K562 (cell line): ENCODE measurements at regions not wholly inside any gene's neighbourhood (a gene's known extent, or its start where the extent isn't known, plus 50 kb on each side); places are given as distances from the start of the nearest gene placed in this dataset.

Experiments
- ATAC-seq: fragments of 200-7000 bp; cut with Tn5 transposase; 3 replicates; pipeline ENCODE4 v1.9.1; 2020; ENCODE audit warnings: moderate library complexity
- BruUV-seq: library from RNA; stranded (reverse); fragments of 400-500 nt; replicated peaks from 2 replicates; lab custom pipeline; 2021; lab: Mats Ljungman, UMichigan
- CTCF ChIA-PET: fragments of 300-600 bp; formaldehyde crosslinking; extraction: SDS; loops from one replicate; lab custom pipeline; 2021; ENCODE audit warnings: low intra/inter-chr PET ratio; lab: Yijun Ruan, JAX
- POLR2A ChIA-PET: fragments of 300-600, 350-650 bp; sonication (Branson Sonifier 250); formaldehyde crosslinking; extraction: SDS; loops from one replicate; lab custom pipeline; 2021; ENCODE audit warnings: antibody characterized with exemption, inconsistent platforms; lab: Yijun Ruan, JAX
- DNase-seq, 4 experiments: peaks; one replicate each; pipeline versions ENCODE4 v3.0.0 to v3.0.0-alpha.2; 2011 to 2018; ENCODE audit warnings: low spot score in 3 of 4, mixed read lengths in 3 of 4; ENCODE audit errors: extremely low read depth in 1 of 4
- FAIRE-seq: peaks from 2 replicates; lab custom pipeline; 2011; peaks lifted over from hg19 to GRCh38; lab: Jason Lieb, UNC
- H2AFZ ChIP-seq: 2 replicates; pipeline ENCODE4 v1.6.0; 2011; ENCODE audit warnings: low read depth, low read length, control low read depth, inconsistent platforms
- H3K27ac ChIP-seq: fragments of 200-600 bp; 3 replicates; pipeline ENCODE4 v1.8.0; 2011; ENCODE audit warnings: low read depth, mild to moderate bottlenecking, control low read depth, inconsistent platforms, low read length, moderate library complexity, mixed read lengths; ENCODE audit errors: extremely low read depth
- H3K27me3 ChIP-seq, 2 experiments: fragments of 300-600 bp in 1 of 2; 2 replicates in 1 of 2; 3 replicates in 1 of 2; pipeline versions ENCODE4 v1.6.0 to v1.8.0; 2011; ENCODE audit warnings: inconsistent platforms in 2 of 2, low read length in 2 of 2, mild to moderate bottlenecking in 1 of 2, mixed read lengths in 1 of 2, moderate library complexity in 1 of 2; ENCODE audit not compliant: control insufficient read depth in 2 of 2, insufficient read depth in 2 of 2
- H3K36me3 ChIP-seq: fragments of 300-600 bp; 3 replicates; pipeline ENCODE4 v1.8.0; 2011; ENCODE audit warnings: mild to moderate bottlenecking, low read length, inconsistent platforms; ENCODE audit not compliant: control insufficient read depth, insufficient read depth
- H3K4me1 ChIP-seq, 2 experiments: fragments of 200-600 bp in 1 of 2; replicated peaks in 1 of 2; 2 replicates in 1 of 2; 3 replicates in 1 of 2; pipeline versions ENCODE4 v1.5.1 to v1.8.0; 2011; ENCODE audit warnings: inconsistent platforms in 2 of 2, low read length in 2 of 2, mild to moderate bottlenecking in 1 of 2, mixed read lengths in 1 of 2, moderate library complexity in 1 of 2; ENCODE audit not compliant: control insufficient read depth in 2 of 2, insufficient read depth in 2 of 2
- H3K4me2 ChIP-seq: 2 replicates; pipeline ENCODE4 v1.6.1; 2011; ENCODE audit warnings: low read length, control low read depth, inconsistent platforms, mixed read lengths; ENCODE audit not compliant: insufficient read depth
- H3K4me3 ChIP-seq: fragments of 200-600 bp; sonication (generic), shearing (Covaris generic); 2 replicates; pipeline ENCODE4 v1.5.1; 2016; ENCODE audit warnings: control low read depth, inconsistent platforms
- H3K79me2 ChIP-seq: fragments of 200-600 bp; 3 replicates; pipeline ENCODE4 v1.8.0; 2011; ENCODE audit warnings: low read length, inconsistent platforms; ENCODE audit not compliant: control insufficient read depth, insufficient read depth
- H3K9ac ChIP-seq, 2 experiments: 2 replicates each; pipeline versions ENCODE4 v1.6.0 to v1.6.1; 2011; ENCODE audit warnings: low read depth in 2 of 2, low read length in 2 of 2, control low read depth in 1 of 2, inconsistent platforms in 1 of 2, mild to moderate bottlenecking in 1 of 2, mixed read lengths in 1 of 2; ENCODE audit not compliant: insufficient read depth in 1 of 2
- H3K9me1 ChIP-seq: one replicate; pipeline ENCODE4 v1.6.0; 2011; ENCODE audit warnings: inconsistent platforms, mild to moderate bottlenecking, low read length, moderate library complexity; ENCODE audit not compliant: control insufficient read depth, insufficient read depth
- H3K9me3 ChIP-seq: replicated peaks from 2 replicates; pipeline ENCODE4 v1.5.1; 2011; ENCODE audit warnings: low read depth, low read length, inconsistent platforms; ENCODE audit not compliant: control insufficient read depth, insufficient read depth
- H4K20me1 ChIP-seq: replicated peaks from 2 replicates; pipeline ENCODE4 v1.6.1; 2011; ENCODE audit warnings: low read length, inconsistent platforms, mixed read lengths; ENCODE audit not compliant: control insufficient read depth, insufficient read depth
- E2F6 ChIP-seq, 2 experiments: IDR thresholded peaks; 2 replicates each; pipeline ENCODE4 v1.6.1; 2011; ENCODE audit warnings: borderline replicate concordance in 1 of 2, control low read depth in 1 of 2, low read depth in 1 of 2, low read length in 1 of 2, mild to moderate bottlenecking in 1 of 2, mixed read lengths in 1 of 2, moderate library complexity in 1 of 2; ENCODE audit not compliant: insufficient read depth in 1 of 2, insufficient read length in 1 of 2, poor library complexity in 1 of 2, severe bottlenecking in 1 of 2; ENCODE audit errors: extremely low read depth in 1 of 2
- GATA2 ChIP-seq: sonication (generic); formaldehyde crosslinking; IDR thresholded peaks from 2 replicates; pipeline ENCODE4 v1.4.0; 2020; ENCODE audit warnings: mild to moderate bottlenecking, missing genetic modification reagents
- HNRNPUL1 ChIP-seq: fragments of 200-400 bp; formaldehyde crosslinking; IDR thresholded peaks from 2 replicates; pipeline ENCODE4 v1.6.1; 2017; ENCODE audit warnings: low read length
- KLF1 ChIP-seq: fragments of 450-650 bp; IDR thresholded peaks from 2 replicates; pipeline ENCODE4 v1.6.1; 2016; ENCODE audit warnings: missing genetic modification characterization, missing compliant biosample characterization
- MED1 ChIP-seq: sonication (generic); formaldehyde crosslinking; IDR thresholded peaks from 2 replicates; pipeline ENCODE4 v1.8.1; 2023; ENCODE audit warnings: missing genetic modification reagents, borderline replicate concordance
- NFYB ChIP-seq: IDR thresholded peaks from 2 replicates; pipeline ENCODE4 v1.6.1; 2011; ENCODE audit warnings: mild to moderate bottlenecking, moderate library complexity; ENCODE audit not compliant: insufficient read length; ENCODE audit errors: extremely low read depth
- NRF1 ChIP-seq, 2 experiments: fragments of 450-650 bp; IDR thresholded peaks in 1 of 2; conservative IDR thresholded peaks in 1 of 2; 2 replicates each; pipeline ENCODE4 v1.6.1; 2014; ENCODE audit warnings: mild to moderate bottlenecking in 2 of 2
- PTRF ChIP-seq: fragments of 450-650 bp; IDR thresholded peaks from 2 replicates; pipeline ENCODE4 v1.6.1; 2016; ENCODE audit warnings: mild to moderate bottlenecking, missing genetic modification characterization, missing compliant biosample characterization
- RFX1 ChIP-seq: fragments of 450-650 bp; IDR thresholded peaks from 2 replicates; pipeline ENCODE4 v1.6.1; 2016; ENCODE audit warnings: mild to moderate bottlenecking, moderate library complexity
- THRAP3 ChIP-seq: fragments of 450-650 bp; IDR thresholded peaks from 2 replicates; pipeline ENCODE4 v1.6.1; 2016; ENCODE audit warnings: mild to moderate bottlenecking, inconsistent platforms, borderline replicate concordance
- ZBTB43 ChIP-seq: sonication (generic); formaldehyde crosslinking; IDR thresholded peaks from 2 replicates; pipeline ENCODE4 v1.8.0; 2023; ENCODE audit warnings: mild to moderate bottlenecking, missing genetic modification reagents
- ZNF408 ChIP-seq: fragments of 250-450 bp; sonication (Bioruptor Pico); IDR thresholded peaks from 2 replicates; pipeline ENCODE4 v1.4.0; 2020; ENCODE audit warnings: low read depth, mild to moderate bottlenecking, moderate library complexity
- ZNF707 ChIP-seq: fragments of 250-450 bp; sonication (Bioruptor Pico); conservative IDR thresholded peaks from 2 replicates; pipeline ENCODE4 v1.8.0; 2022; ENCODE audit warnings: inconsistent platforms, mild to moderate bottlenecking, moderate library complexity
- ZNF75A ChIP-seq: fragments of 450-650 bp; formaldehyde crosslinking; IDR thresholded peaks from 2 replicates; pipeline ENCODE4 v1.4.0; 2020; ENCODE audit warnings: mild to moderate bottlenecking
- WGBS: fragments of 100-300 bp; shearing (Covaris generic); methylation state at CpG from one replicate; pipeline ENCODE4 v1.1.6; 2016; ENCODE audit warnings: low coverage, mixed read lengths; ENCODE audit not compliant: insufficient coverage; ENCODE audit errors: missing lambda C conversion rate; 5-methylcytosine and 5-hydroxymethylcytosine counted together
- in situ Hi-C: fragments of 300-500 bp; cut with MboI; formaldehyde crosslinking; loops from 4 replicates; pipeline ENCODE4 v1.15.0; 2018; ENCODE audit warnings: inconsistent platforms, mixed read lengths
- intact Hi-C: fragments of 100-400 bp; cut with micrococcal nuclease; formaldehyde crosslinking; loops from 2 replicates; pipeline ENCODE4 v1.14.2; 2022

GRCh38 chr9:115690786-115691496 lies 462.6 kb upstream of the PAPPA start:
- Histone ChIP-seq H3K79me2 (no peaks in the 10 kb centered on the region), H2AFZ (no peak overlapping the region), H3K4me2 (no peak overlapping the region), H3K27ac (no peak overlapping the region), H3K4me1 (no peaks in the 10 kb centered on the region), H3K9ac (no peak overlapping the region), H3K9me1 (no peaks in the 10 kb centered on the region), H3K27me3 (no peaks in the 10 kb centered on the region), H3K36me3 (no peaks in the 10 kb centered on the region)
- 1% methylated on average over 5 of the region's 5 CpGs for WGBS
- intact Hi-C loops: no loop called here
- POLR2A ChIA-PET: no interaction called here
- CTCF ChIA-PET: no interaction called here
- no peak for DNase-seq
- TF ChIP-seq ZBTB43 (CRISPR knock-in tag): no peak
- peak; percentile 30; the same call in 1 of the 2 replicates for TF ChIP-seq ZNF75A (CRISPR knock-in tag)
- TF ChIP-seq, all 486 proteins: peak for 1
- in situ Hi-C loops: no loop called here
- ATAC-seq: no peak
- no peaks in the 10 kb centered on the region for H3K9me3 ChIP-seq
- no peak for FAIRE-seq
- no TSS peak for BruUV-seq
- H3K4me3 ChIP-seq: no peak overlapping the region
- H4K20me1 ChIP-seq: no peaks in the 10 kb centered on the region

- BruUV-seq: no TSS peak
- H3K79me2 ChIP-seq: no peaks in the 10 kb centered on the region
- no peak overlapping the region for H2AFZ ChIP-seq
- H3K27ac ChIP-seq: no peak overlapping the region
- H3K9ac ChIP-seq: no peak overlapping the region
- H3K36me3 ChIP-seq: no peaks in the 10 kb centered on the region
- FAIRE-seq (no peak), DNase-seq (no peak), ATAC-seq (no peak)
- no peak overlapping the region for H3K4me2 ChIP-seq
- H3K9me3 ChIP-seq: no peaks in the 10 kb centered on the region
- H3K27me3 ChIP-seq: no peaks in the 10 kb centered on the region
- no peaks in the 10 kb centered on the region for H3K9me1 ChIP-seq
- intact Hi-C loops: no loop called here
- no peak overlapping the region for H3K4me3 ChIP-seq
- in situ Hi-C loops: no loop called here
- POLR2A ChIA-PET: no interaction called here
- 0% methylated on average over 3 of the region's 3 CpGs for WGBS
- CTCF ChIA-PET: no interaction called here
- no peaks in the 10 kb centered on the region for H3K4me1 ChIP-seq
- no peaks in the 10 kb centered on the region for H4K20me1 ChIP-seq
- TF ChIP-seq GATA2 (no peak), RFX1 (no peak), MED1 (CRISPR knock-in tag) (no peak), THRAP3 (no peak), KLF1 (no peak), E2F6 (IDR thresholded peaks at IDR 0.05; ENCODE audit: borderline replicate concordance in 1 of 2, extremely low read depth in 1 of 2, insufficient read depth in 1 of 2, insufficient read length in 1 of 2, low read depth in 1 of 2, low read length in 1 of 2, poor library complexity in 1 of 2, severe bottlenecking in 1 of 2) (no peak), NFYB (no peak), HNRNPUL1 (no peak), NRF1 (conservative IDR thresholded peaks at IDR 0.05 in 1 of 2, IDR thresholded peaks at IDR 0.05 in 1 of 2) (no peak), ZNF707 (no peak), PTRF (tag) (no peak), ZNF408 (no peak)
- TF ChIP-seq, all 486 proteins: peak for 0
Observed at GRCh38 chr9:115691693-115692092, 461.9 kb upstream of the PAPPA start.
